SK-N-SH (cell line): ENCODE measurements at regions not wholly inside any gene's neighbourhood (a gene's known extent, or its start where the extent isn't known, plus 50 kb on each side); places are given as distances from the start of the nearest gene placed in this dataset.

Experiments used
- CTCF ChIA-PET: fragments of 300-600, 350-600 bp; formaldehyde crosslinking; extraction: SDS; loops from one replicate; lab custom pipeline; 2021; lab: Yijun Ruan, JAX
- POLR2A ChIA-PET: fragments of 350-600 bp; sonication (Branson Sonifier 250); formaldehyde crosslinking; extraction: SDS; loops from one replicate; lab custom pipeline; 2020; ENCODE audit warnings: antibody characterized with exemption, inconsistent platforms; lab: Yijun Ruan, JAX
- DNase-seq: peaks from one replicate; pipeline ENCODE4 v3.0.0; 2012
- H2AFZ ChIP-seq: fragments of 200-600 bp; sonication (generic); 2 replicates; pipeline ENCODE4 v1.8.1; 2016; ENCODE audit warnings: antibody characterized with exemption, mild to moderate bottlenecking, low read depth
- H3F3A ChIP-seq: fragments of 200-600 bp; sonication (generic); replicated peaks from 2 replicates; pipeline ENCODE3; 2016; ENCODE audit warnings: antibody characterized with exemption, mild to moderate bottlenecking; ENCODE audit not compliant: insufficient read depth
- H3K27ac ChIP-seq, 2 experiments: fragments of 200-500 bp in 1 of 2; fragments of 200-600 bp in 1 of 2; sonication (Bioruptor generic) in 1 of 2; sonication (generic), shearing (Covaris generic) in 1 of 2; 2 replicates each; pipeline versions ENCODE4 v1.5.1 to v1.6.1; 2014 to 2016; ENCODE audit warnings: low read depth in 2 of 2, inconsistent platforms in 1 of 2, low read length in 1 of 2, mild to moderate bottlenecking in 1 of 2, mixed read lengths in 1 of 2
- H3K27me3 ChIP-seq: fragments of 200-600 bp; sonication (generic), shearing (Covaris generic); 2 replicates; pipeline ENCODE4 v1.6.1; 2016; ENCODE audit warnings: mixed run types; ENCODE audit not compliant: insufficient read depth
- H3K36me3 ChIP-seq, 2 experiments: fragments of 200-500 bp in 1 of 2; fragments of 200-600 bp in 1 of 2; sonication (Bioruptor generic) in 1 of 2; sonication (generic) in 1 of 2; replicated peaks in 1 of 2; 2 replicates each; pipeline versions ENCODE3 to v1.5.1; 2014 to 2016; ENCODE audit warnings: low read length in 1 of 2, mild to moderate bottlenecking in 1 of 2; ENCODE audit not compliant: insufficient read depth in 2 of 2, control insufficient read depth in 1 of 2
- H3K4me1 ChIP-seq, 2 experiments: fragments of 200-500 bp in 1 of 2; fragments of 200-600 bp in 1 of 2; sonication (Bioruptor generic) in 1 of 2; sonication (generic), shearing (Covaris generic) in 1 of 2; 2 replicates each; pipeline versions ENCODE4 v1.5.1 to v1.6.1; 2014 to 2016; ENCODE audit warnings: low read depth in 1 of 2, low read length in 1 of 2, mixed run types in 1 of 2; ENCODE audit not compliant: insufficient read depth in 2 of 2, control insufficient read depth in 1 of 2
- H3K4me2 ChIP-seq: fragments of 200-600 bp; sonication (generic), shearing (Covaris generic); 2 replicates; pipeline ENCODE4 v1.6.1; 2017; ENCODE audit warnings: mixed run types
- H3K4me3 ChIP-seq, 2 experiments: fragments of 200-500 bp in 1 of 2; fragments of 200-600 bp in 1 of 2; sonication (Bioruptor generic) in 1 of 2; sonication (generic), shearing (Covaris generic) in 1 of 2; 2 replicates each; pipeline versions ENCODE4 v1.5.1 to v1.8.1; 2014 to 2016; ENCODE audit warnings: low read depth in 2 of 2, inconsistent platforms in 1 of 2, low read length in 1 of 2, mild to moderate bottlenecking in 1 of 2, mixed read lengths in 1 of 2, moderate library complexity in 1 of 2
- H3K79me2 ChIP-seq: fragments of 200-600 bp; sonication (generic); 2 replicates; pipeline ENCODE4 v1.8.1; 2017; ENCODE audit warnings: mild to moderate bottlenecking; ENCODE audit not compliant: insufficient read depth
- H3K9ac ChIP-seq: fragments of 200-600 bp; sonication (generic); 2 replicates; pipeline ENCODE4 v1.6.1; 2017; ENCODE audit warnings: mixed run types
- H3K9me2 ChIP-seq: fragments of 200-600 bp; sonication (generic); 2 replicates; pipeline ENCODE4 v1.6.1; 2017; ENCODE audit warnings: mixed run types
- H3K9me3 ChIP-seq: fragments of 200-600 bp; sonication (generic); 2 replicates; pipeline ENCODE4 v1.6.1; 2017; ENCODE audit warnings: mixed run types, mild to moderate bottlenecking, moderate library complexity
- H4K20me1 ChIP-seq: fragments of 200-600 bp; sonication (generic); 2 replicates; pipeline ENCODE4 v1.6.1; 2017; ENCODE audit warnings: mild to moderate bottlenecking, mixed run types; ENCODE audit not compliant: insufficient read depth
- ELF1 ChIP-seq: IDR thresholded peaks from 2 replicates; pipeline ENCODE4 v1.4.0; 2012
- EP300 ChIP-seq, 2 experiments: IDR thresholded peaks; 2 replicates each; pipeline versions ENCODE4 v1.4.0 to v1.6.1; 2012; ENCODE audit warnings: borderline replicate concordance in 1 of 2, low read depth in 1 of 2, low read length in 1 of 2
- GABPA ChIP-seq: IDR thresholded peaks from 2 replicates; pipeline ENCODE4 v1.4.0; 2012; ENCODE audit warnings: low read depth, mild to moderate bottlenecking
- GATA2 ChIP-seq: sonication (generic); formaldehyde crosslinking; IDR thresholded peaks from 2 replicates; pipeline ENCODE4 v1.5.0; 2020; ENCODE audit warnings: mild to moderate bottlenecking, missing genetic modification reagents
- JUND ChIP-seq: IDR thresholded peaks from 2 replicates; pipeline ENCODE4 v1.4.0; 2012
- MEF2A ChIP-seq: IDR thresholded peaks from 2 replicates; pipeline ENCODE4 v1.4.0; 2012; ENCODE audit warnings: low read depth, borderline replicate concordance
- NFIC ChIP-seq: IDR thresholded peaks from 2 replicates; pipeline ENCODE4 v1.4.0; 2012; ENCODE audit warnings: borderline replicate concordance
- POLR2AphosphoS5 ChIP-seq: IDR thresholded peaks from 2 replicates; pipeline ENCODE4 v1.6.1; 2012; ENCODE audit warnings: low read depth, low read length
- RAD21 ChIP-seq: IDR thresholded peaks from 2 replicates; pipeline ENCODE4 v1.6.1; 2012; ENCODE audit warnings: mild to moderate bottlenecking, low read length
- REST ChIP-seq: IDR thresholded peaks from 2 replicates; pipeline ENCODE4 v1.6.1; 2012; ENCODE audit warnings: mild to moderate bottlenecking, low read depth, low read length, moderate library complexity
- RFX5 ChIP-seq: IDR thresholded peaks from 2 replicates; pipeline ENCODE4 v1.6.1; 2012; ENCODE audit warnings: mild to moderate bottlenecking, improper control_type of control experiment, low read length
- SIN3A ChIP-seq: IDR thresholded peaks from 2 replicates; pipeline ENCODE4 v1.6.1; 2012; ENCODE audit warnings: low read depth, mild to moderate bottlenecking, low read length, moderate library complexity, borderline replicate concordance
- SMC3 ChIP-seq: IDR thresholded peaks from 2 replicates; pipeline ENCODE4 v1.6.1; 2012; ENCODE audit warnings: low read depth, low read length, improper control_type of control experiment
- TAF1 ChIP-seq: IDR thresholded peaks from 2 replicates; pipeline ENCODE4 v1.6.1; 2012; ENCODE audit warnings: low read depth, mild to moderate bottlenecking, low read length, moderate library complexity, borderline replicate concordance
- TCF12 ChIP-seq: IDR thresholded peaks from 2 replicates; pipeline ENCODE4 v1.4.0; 2012
- YY1 ChIP-seq: IDR thresholded peaks from 2 replicates; pipeline ENCODE4 v1.4.0; 2012; ENCODE audit warnings: low read depth, mild to moderate bottlenecking
- WGBS: methylation state at CpG from one replicate; pipeline ENCODE4 v1.1.6; 2017; ENCODE audit warnings: low lambda C conversion rate; 5-methylcytosine and 5-hydroxymethylcytosine counted together
- TF ChIP-seq, protein P1 (sequence below): IDR thresholded peaks from 2 replicates; pipeline ENCODE4 v1.4.0; 2012; ENCODE audit warnings: low read depth
- TF ChIP-seq, protein P2 (sequence below): fragments of 200-600 bp; sonication (generic); IDR thresholded peaks from 2 replicates; pipeline ENCODE4 v1.6.1; 2017; ENCODE audit warnings: antibody characterized with exemption, mild to moderate bottlenecking, moderate library complexity
- TF ChIP-seq, protein P3 (sequence below): IDR thresholded peaks from 2 replicates; pipeline ENCODE4 v1.4.0; 2012; ENCODE audit warnings: low read depth, borderline replicate concordance
- TF ChIP-seq, protein P4 (sequence below): IDR thresholded peaks from 2 replicates; pipeline ENCODE4 v1.4.0; 2012; ENCODE audit warnings: low read depth, borderline replicate concordance

GRCh38 chr7:10643545-10643944, 330.1 kb upstream of the PHF14 start:
- H3F3A ChIP-seq = no peaks in the 10 kb centered on the region
- H3K27ac ChIP-seq = no peak overlapping the region
- no peak overlapping the region for H3K4me3 ChIP-seq
- no peak for DNase-seq
- CTCF ChIA-PET = no interaction called here
- no peak overlapping the region for H3K4me2 ChIP-seq
- no peaks in the 10 kb centered on the region for H4K20me1 ChIP-seq
- no peak overlapping the region for H2AFZ ChIP-seq
- peaks cover 0 to 2% of the 10 kb centered on the region in 2 experiments; a peak in 1 of 4 replicates for H3K4me1 ChIP-seq
- POLR2A ChIA-PET = no interaction called here
- no peaks in the 10 kb centered on the region for H3K36me3 ChIP-seq
- H3K9me3 ChIP-seq = no peaks in the 10 kb centered on the region
- TF ChIP-seq MEF2A (no peak), TAF1 (no peak), RAD21 (no peak), POLR2AphosphoS5 (no peak), JUND (no peak), SMC3 (no peak), EP300 (IDR thresholded peaks at IDR 0.05; ENCODE audit: borderline replicate concordance in 1 of 2, low read depth in 1 of 2, low read length in 1 of 2) (no peak), NFIC (no peak), SIN3A (no peak), GATA2 (CRISPR knock-in tag) (no peak), RFX5 (no peak), ELF1 (no peak), TCF12 (no peak)
- TF ChIP-seq, protein P1, sequence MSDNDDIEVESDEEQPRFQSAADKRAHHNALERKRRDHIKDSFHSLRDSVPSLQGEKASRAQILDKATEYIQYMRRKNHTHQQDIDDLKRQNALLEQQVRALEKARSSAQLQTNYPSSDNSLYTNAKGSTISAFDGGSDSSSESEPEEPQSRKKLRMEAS = no peak
- TF ChIP-seq, protein P2, sequence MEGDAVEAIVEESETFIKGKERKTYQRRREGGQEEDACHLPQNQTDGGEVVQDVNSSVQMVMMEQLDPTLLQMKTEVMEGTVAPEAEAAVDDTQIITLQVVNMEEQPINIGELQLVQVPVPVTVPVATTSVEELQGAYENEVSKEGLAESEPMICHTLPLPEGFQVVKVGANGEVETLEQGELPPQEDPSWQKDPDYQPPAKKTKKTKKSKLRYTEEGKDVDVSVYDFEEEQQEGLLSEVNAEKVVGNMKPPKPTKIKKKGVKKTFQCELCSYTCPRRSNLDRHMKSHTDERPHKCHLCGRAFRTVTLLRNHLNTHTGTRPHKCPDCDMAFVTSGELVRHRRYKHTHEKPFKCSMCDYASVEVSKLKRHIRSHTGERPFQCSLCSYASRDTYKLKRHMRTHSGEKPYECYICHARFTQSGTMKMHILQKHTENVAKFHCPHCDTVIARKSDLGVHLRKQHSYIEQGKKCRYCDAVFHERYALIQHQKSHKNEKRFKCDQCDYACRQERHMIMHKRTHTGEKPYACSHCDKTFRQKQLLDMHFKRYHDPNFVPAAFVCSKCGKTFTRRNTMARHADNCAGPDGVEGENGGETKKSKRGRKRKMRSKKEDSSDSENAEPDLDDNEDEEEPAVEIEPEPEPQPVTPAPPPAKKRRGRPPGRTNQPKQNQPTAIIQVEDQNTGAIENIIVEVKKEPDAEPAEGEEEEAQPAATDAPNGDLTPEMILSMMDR = no peak
- no peaks in the 10 kb centered on the region for H3K27me3 ChIP-seq
- H3K79me2 ChIP-seq = no peaks in the 10 kb centered on the region
- H3K9me2 ChIP-seq = no peaks in the 10 kb centered on the region
- H3K9ac ChIP-seq = no peak overlapping the region
- WGBS = 19% methylated on average over 2 of the region's 2 CpGs

GRCh38 chr7:10644849-10645248, 328.8 kb upstream of the PHF14 start:
- H2AFZ ChIP-seq = no peak overlapping the region
- TF ChIP-seq YY1 = no peak
- no peak for TF ChIP-seq POLR2AphosphoS5
- no peak for TF ChIP-seq GABPA
- TF ChIP-seq, protein P3, sequence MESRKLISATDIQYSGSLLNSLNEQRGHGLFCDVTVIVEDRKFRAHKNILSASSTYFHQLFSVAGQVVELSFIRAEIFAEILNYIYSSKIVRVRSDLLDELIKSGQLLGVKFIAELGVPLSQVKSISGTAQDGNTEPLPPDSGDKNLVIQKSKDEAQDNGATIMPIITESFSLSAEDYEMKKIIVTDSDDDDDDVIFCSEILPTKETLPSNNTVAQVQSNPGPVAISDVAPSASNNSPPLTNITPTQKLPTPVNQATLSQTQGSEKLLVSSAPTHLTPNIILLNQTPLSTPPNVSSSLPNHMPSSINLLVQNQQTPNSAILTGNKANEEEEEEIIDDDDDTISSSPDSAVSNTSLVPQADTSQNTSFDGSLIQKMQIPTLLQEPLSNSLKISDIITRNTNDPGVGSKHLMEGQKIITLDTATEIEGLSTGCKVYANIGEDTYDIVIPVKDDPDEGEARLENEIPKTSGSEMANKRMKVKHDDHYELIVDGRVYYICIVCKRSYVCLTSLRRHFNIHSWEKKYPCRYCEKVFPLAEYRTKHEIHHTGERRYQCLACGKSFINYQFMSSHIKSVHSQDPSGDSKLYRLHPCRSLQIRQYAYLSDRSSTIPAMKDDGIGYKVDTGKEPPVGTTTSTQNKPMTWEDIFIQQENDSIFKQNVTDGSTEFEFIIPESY = no peak
- TF ChIP-seq SIN3A = no peak
- no peak for TF ChIP-seq REST
- TF ChIP-seq, protein P4, sequence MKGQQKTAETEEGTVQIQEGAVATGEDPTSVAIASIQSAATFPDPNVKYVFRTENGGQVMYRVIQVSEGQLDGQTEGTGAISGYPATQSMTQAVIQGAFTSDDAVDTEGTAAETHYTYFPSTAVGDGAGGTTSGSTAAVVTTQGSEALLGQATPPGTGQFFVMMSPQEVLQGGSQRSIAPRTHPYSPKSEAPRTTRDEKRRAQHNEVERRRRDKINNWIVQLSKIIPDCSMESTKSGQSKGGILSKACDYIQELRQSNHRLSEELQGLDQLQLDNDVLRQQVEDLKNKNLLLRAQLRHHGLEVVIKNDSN = no peak
- H4K20me1 ChIP-seq = no peaks in the 10 kb centered on the region
- H3K36me3 ChIP-seq = no peaks in the 10 kb centered on the region
- H3K4me1 ChIP-seq = peaks cover 0 to 2% of the 10 kb centered on the region in 2 experiments; a peak in 1 of 4 replicates
- no peak overlapping the region for H3K4me3 ChIP-seq
- H3K4me2 ChIP-seq = no peak overlapping the region
- ChIA-PET CTCF (interaction anchor here (0.9 kb wide), 1 partner anchor 18 kb away, joined by 3 read pairs; no protein-coding TSS in a partner anchor), POLR2A (interaction anchor here (0.6 kb wide), 1 partner anchor 1450 kb away, joined by 3 read pairs; no protein-coding TSS in a partner anchor)
- no peaks in the 10 kb centered on the region for H3K79me2 ChIP-seq
- no peak for DNase-seq
- H3K9me2 ChIP-seq = no peaks in the 10 kb centered on the region
- no peak overlapping the region for H3K27ac ChIP-seq
- 30% methylated on average over 3 of the region's 3 CpGs for WGBS
- H3K27me3 ChIP-seq = no peaks in the 10 kb centered on the region
- H3K9me3 ChIP-seq = no peaks in the 10 kb centered on the region
- H3F3A ChIP-seq = no peaks in the 10 kb centered on the region
- H3K9ac ChIP-seq = no peak overlapping the region
